WERI-Rb-1 (cell line): ENCODE measurements at regions not wholly inside any gene's neighbourhood (a gene's known extent, or its start where the extent isn't known, plus 50 kb on each side); places are given as distances from the start of the nearest gene placed in this dataset.

Source experiments
- DNase-seq: peaks from one replicate; pipeline ENCODE4 v3.0.0-alpha.2; 2020
- H3K27ac ChIP-seq: fragments of 250-450 bp; sonication (Bioruptor Pico); 2 replicates; pipeline ENCODE4 v1.5.1; 2020; ENCODE audit warnings: mild to moderate bottlenecking, moderate library complexity
- H3K27me3 ChIP-seq: fragments of 250-450 bp; sonication (Bioruptor Pico); 2 replicates; pipeline ENCODE4 v1.5.1; 2021; ENCODE audit warnings: mild to moderate bottlenecking, low read depth, moderate library complexity; ENCODE audit not compliant: insufficient read depth, severe bottlenecking
- H3K36me3 ChIP-seq: fragments of 250-450 bp; sonication (Bioruptor Pico); 2 replicates; pipeline ENCODE4 v1.5.1; 2020; ENCODE audit warnings: mild to moderate bottlenecking, moderate library complexity
- H3K4me3 ChIP-seq: 2 replicates; pipeline ENCODE4 v1.5.1; 2011; ENCODE audit warnings: low read depth, mild to moderate bottlenecking, control low read depth, low read length
- H3K9me3 ChIP-seq: fragments of 250-450 bp; sonication (Bioruptor Pico); 2 replicates; pipeline ENCODE4 v1.5.1; 2021; ENCODE audit warnings: mild to moderate bottlenecking, moderate library complexity; ENCODE audit not compliant: severe bottlenecking
- TF ChIP-seq, protein P1 (sequence below): IDR thresholded peaks from 2 replicates; pipeline ENCODE4 v1.5.1; 2011; ENCODE audit warnings: low read depth, mild to moderate bottlenecking, control low read depth, inconsistent platforms, low read length

DNA sequence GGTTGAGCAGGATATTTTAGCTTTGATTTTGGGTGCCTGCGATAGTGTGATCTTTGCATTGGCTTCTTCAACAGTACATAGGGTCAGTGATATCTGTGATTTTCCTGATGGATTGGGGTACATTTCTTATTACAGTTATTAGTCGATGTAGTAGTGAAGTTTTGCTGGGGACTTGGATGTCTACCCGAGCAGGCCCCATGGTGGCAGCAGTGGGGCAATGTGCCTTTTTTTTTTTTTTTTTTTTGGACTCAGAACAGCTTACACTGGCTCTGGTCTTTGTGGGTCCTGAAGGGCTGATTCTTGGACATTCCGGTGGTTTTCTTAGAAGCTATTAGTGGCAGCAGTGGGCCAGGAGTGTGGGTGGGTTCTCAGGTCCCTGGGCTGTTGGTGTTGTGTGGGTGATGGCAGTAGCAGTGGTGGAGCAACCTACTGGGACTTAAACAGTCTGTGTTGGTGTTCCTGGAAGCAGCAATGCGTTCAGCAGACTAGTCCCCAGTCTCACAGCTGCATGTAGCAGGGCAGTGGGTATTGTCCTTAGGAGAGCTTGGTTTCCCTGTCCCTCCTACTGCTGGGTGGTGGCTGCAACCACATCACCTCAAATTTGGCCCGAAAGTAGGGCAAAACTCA is 53.7 kb upstream of the SLC4A10 start:
- Histone ChIP-seq H3K27me3 (no peaks in the 10 kb centered on the region), H3K27ac (no peak overlapping the region), H3K9me3 (no peaks in the 10 kb centered on the region), H3K36me3 (no peaks in the 10 kb centered on the region), H3K4me3 (no peak overlapping the region)
- TF ChIP-seq, protein P1, sequence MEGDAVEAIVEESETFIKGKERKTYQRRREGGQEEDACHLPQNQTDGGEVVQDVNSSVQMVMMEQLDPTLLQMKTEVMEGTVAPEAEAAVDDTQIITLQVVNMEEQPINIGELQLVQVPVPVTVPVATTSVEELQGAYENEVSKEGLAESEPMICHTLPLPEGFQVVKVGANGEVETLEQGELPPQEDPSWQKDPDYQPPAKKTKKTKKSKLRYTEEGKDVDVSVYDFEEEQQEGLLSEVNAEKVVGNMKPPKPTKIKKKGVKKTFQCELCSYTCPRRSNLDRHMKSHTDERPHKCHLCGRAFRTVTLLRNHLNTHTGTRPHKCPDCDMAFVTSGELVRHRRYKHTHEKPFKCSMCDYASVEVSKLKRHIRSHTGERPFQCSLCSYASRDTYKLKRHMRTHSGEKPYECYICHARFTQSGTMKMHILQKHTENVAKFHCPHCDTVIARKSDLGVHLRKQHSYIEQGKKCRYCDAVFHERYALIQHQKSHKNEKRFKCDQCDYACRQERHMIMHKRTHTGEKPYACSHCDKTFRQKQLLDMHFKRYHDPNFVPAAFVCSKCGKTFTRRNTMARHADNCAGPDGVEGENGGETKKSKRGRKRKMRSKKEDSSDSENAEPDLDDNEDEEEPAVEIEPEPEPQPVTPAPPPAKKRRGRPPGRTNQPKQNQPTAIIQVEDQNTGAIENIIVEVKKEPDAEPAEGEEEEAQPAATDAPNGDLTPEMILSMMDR: 0 out of 2 replicates have a peak, but pooled peaks have one; percentile 35
- no peak for DNase-seq

DNA sequence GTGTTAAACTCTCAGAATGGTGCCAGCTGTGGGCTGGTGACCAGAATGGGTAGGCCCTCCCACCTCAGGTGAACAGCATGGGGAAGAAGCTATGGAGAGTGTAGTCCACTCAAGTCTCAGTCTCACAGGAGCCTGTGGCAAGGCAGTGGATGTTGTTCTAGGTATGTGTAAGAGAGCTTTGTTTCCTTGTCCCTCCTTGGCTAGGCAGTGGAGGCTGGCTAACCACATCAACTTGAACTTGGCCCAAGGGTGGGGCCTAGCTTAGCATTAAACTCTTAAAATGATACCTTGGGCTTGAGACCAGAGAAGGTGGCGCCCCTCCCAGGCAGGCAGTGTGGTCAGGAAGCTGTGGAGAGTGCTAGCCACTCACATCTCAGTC is 53.2 kb upstream of the SLC4A10 start:
- no peak for DNase-seq
- Histone ChIP-seq H3K27me3 (no peaks in the 10 kb centered on the region), H3K9me3 (no peaks in the 10 kb centered on the region), H3K27ac (no peak overlapping the region), H3K4me3 (no peak overlapping the region), H3K36me3 (no peaks in the 10 kb centered on the region)
- TF ChIP-seq, protein P1: no peak
